OCI-LY1 (cell line): ENCODE measurements at regions not wholly inside any gene's neighbourhood (a gene's known extent, or its start where the extent isn't known, plus 50 kb on each side); places are given as distances from the start of the nearest gene placed in this dataset.

Experiments
- H2AFZ ChIP-seq: fragments of 200-600 bp; sonication (generic), shearing (Covaris generic); 2 replicates; pipeline ENCODE4 v1.6.0; 2014; ENCODE audit warnings: antibody characterized with exemption, mild to moderate bottlenecking, low read length
- H3F3A ChIP-seq: fragments of 200-600 bp; sonication (generic), shearing (Covaris generic); 2 replicates; pipeline ENCODE4 v1.6.0; 2014; ENCODE audit warnings: mild to moderate bottlenecking, antibody characterized with exemption, low read length, moderate library complexity; ENCODE audit not compliant: insufficient read depth
- H3K27ac ChIP-seq: fragments of 200-600 bp; sonication (generic); 2 replicates; pipeline ENCODE4 v1.5.1; 2014; ENCODE audit warnings: low read length, mixed run types, mild to moderate bottlenecking, low read depth; ENCODE audit not compliant: poor library complexity, severe bottlenecking
- H3K27me3 ChIP-seq: fragments of 200-600 bp; sonication (generic); 2 replicates; pipeline ENCODE4 v1.6.0; 2014; ENCODE audit warnings: antibody characterized with exemption, mild to moderate bottlenecking, low read length, moderate library complexity; ENCODE audit not compliant: insufficient read depth
- H3K36me3 ChIP-seq: fragments of 200-600 bp; sonication (generic); 2 replicates; pipeline ENCODE4 v1.6.1; 2014; ENCODE audit warnings: mild to moderate bottlenecking, antibody characterized with exemption, low read length, moderate library complexity, mixed read lengths; ENCODE audit not compliant: insufficient read depth
- H3K4me1 ChIP-seq: fragments of 200-600 bp; sonication (generic); 2 replicates; pipeline ENCODE4 v1.5.1; 2014; ENCODE audit warnings: mild to moderate bottlenecking, low read length, moderate library complexity; ENCODE audit not compliant: insufficient read depth, severe bottlenecking
- H3K4me2 ChIP-seq: fragments of 200-600 bp; sonication (generic), shearing (Covaris generic); 2 replicates; pipeline ENCODE4 v1.6.1; 2014; ENCODE audit warnings: low read length
- H3K4me3 ChIP-seq: fragments of 200-600 bp; sonication (generic); 2 replicates; pipeline ENCODE4 v1.5.1; 2014; ENCODE audit warnings: low read length, low read depth, mild to moderate bottlenecking, mixed read lengths; ENCODE audit not compliant: poor library complexity, severe bottlenecking
- H3K79me2 ChIP-seq: fragments of 200-600 bp; shearing (Covaris generic); 2 replicates; pipeline ENCODE4 v1.6.1; 2016; ENCODE audit warnings: mixed run types, low read length, mixed read lengths; ENCODE audit not compliant: insufficient read depth
- H3K9ac ChIP-seq: fragments of 200-600 bp; sonication (generic), shearing (Covaris generic); 2 replicates; pipeline ENCODE4 v1.6.1; 2014; ENCODE audit warnings: mild to moderate bottlenecking, low read length, mixed read lengths
- H3K9me2 ChIP-seq: fragments of 200-600 bp; sonication (generic), shearing (Covaris generic); 2 replicates; pipeline ENCODE4 v1.6.1; 2014; ENCODE audit warnings: low read depth, mild to moderate bottlenecking, low read length, mixed read lengths
- H3K9me3 ChIP-seq: fragments of 200-600 bp; shearing (Covaris generic); 2 replicates; pipeline ENCODE4 v1.6.1; 2014; ENCODE audit warnings: low read length, mixed read lengths
- H4K20me1 ChIP-seq: fragments of 200-600 bp; sonication (generic), shearing (Covaris generic); 2 replicates; pipeline ENCODE4 v1.6.0; 2016; ENCODE audit warnings: mild to moderate bottlenecking, low read length; ENCODE audit not compliant: insufficient read depth
- CTCF ChIP-seq: fragments of 200-600 bp; sonication (generic), shearing (Covaris generic); IDR thresholded peaks from 2 replicates; pipeline ENCODE4 v1.5.1; 2017; ENCODE audit warnings: mild to moderate bottlenecking, antibody characterized with exemption, low read length, moderate library complexity, mixed read lengths
- EZH2 ChIP-seq: fragments of 200-600 bp; sonication (generic), shearing (Covaris generic); IDR thresholded peaks from 2 replicates; pipeline ENCODE4 v1.8.0; 2017; ENCODE audit warnings: borderline replicate concordance, mixed run types, mild to moderate bottlenecking, antibody characterized with exemption, low read length, moderate library complexity, mixed read lengths

GRCh38 chr4:13133700-13134099 is 350.4 kb downstream of the RAB28 start:
- Histone ChIP-seq H3K27ac (no peak overlapping the region), H2AFZ (no peak overlapping the region), H3K4me3 (no peak overlapping the region), H4K20me1 (no peaks in the 10 kb centered on the region), H3K9me2 (no peaks in the 10 kb centered on the region), H3K36me3 (no peaks in the 10 kb centered on the region), H3K9ac (no peak overlapping the region), H3K9me3 (no peaks in the 10 kb centered on the region), H3K4me2 (no peak overlapping the region), H3K27me3 (no peaks in the 10 kb centered on the region), H3K4me1 (no peaks in the 10 kb centered on the region), H3F3A (no peaks in the 10 kb centered on the region), H3K79me2 (no peaks in the 10 kb centered on the region)
- TF ChIP-seq CTCF (no peak), EZH2 (no peak)

GRCh38 chr4:13130848-13131247 is 353.3 kb downstream of the RAB28 start:
- Histone ChIP-seq H2AFZ (no peak overlapping the region), H3K79me2 (no peaks in the 10 kb centered on the region), H3K4me1 (no peaks in the 10 kb centered on the region)

GRCh38 chr4:13129095-13129494 is 355.0 kb downstream of the RAB28 start:
- no peaks in the 10 kb centered on the region for H3K9me2 ChIP-seq
- no peaks in the 10 kb centered on the region for H3K79me2 ChIP-seq
- no peaks in the 10 kb centered on the region for H3K9me3 ChIP-seq
- no peak overlapping the region for H2AFZ ChIP-seq
- H3K9ac ChIP-seq = no peak overlapping the region
- H3K4me3 ChIP-seq = no peak overlapping the region
- no peak for TF ChIP-seq CTCF
- no peak for TF ChIP-seq EZH2
- no peaks in the 10 kb centered on the region for H3F3A ChIP-seq
- H4K20me1 ChIP-seq = no peaks in the 10 kb centered on the region
- no peak overlapping the region for H3K4me2 ChIP-seq
- no peaks in the 10 kb centered on the region for H3K27me3 ChIP-seq
- H3K27ac ChIP-seq = no peak overlapping the region
- H3K36me3 ChIP-seq = no peaks in the 10 kb centered on the region
- no peaks in the 10 kb centered on the region for H3K4me1 ChIP-seq

More at GRCh38 chr4:13130848-13131247, 353.3 kb downstream of the RAB28 start:
- Histone ChIP-seq H3K9me2 (no peaks in the 10 kb centered on the region), H3F3A (no peaks in the 10 kb centered on the region), H3K27ac (no peak overlapping the region), H3K36me3 (no peaks in the 10 kb centered on the region), H3K4me3 (no peak overlapping the region), H3K27me3 (no peaks in the 10 kb centered on the region), H3K9ac (no peak overlapping the region), H4K20me1 (no peaks in the 10 kb centered on the region), H3K4me2 (no peak overlapping the region), H3K9me3 (no peaks in the 10 kb centered on the region)
- TF ChIP-seq CTCF (no peak), EZH2 (no peak)
